GM12892 (cell line): ENCODE measurements at regions not wholly inside any gene's neighbourhood (a gene's known extent, or its start where the extent isn't known, plus 50 kb on each side); places are given as distances from the start of the nearest gene placed in this dataset.

Experiments
- POLR2AphosphoS5 ChIP-seq: IDR thresholded peaks from 2 replicates; pipeline ENCODE4 v1.6.1; 2011; ENCODE audit warnings: low read depth, low read length, control low read depth
- TAF1 ChIP-seq: IDR thresholded peaks from 2 replicates; pipeline ENCODE4 v1.6.1; 2011; ENCODE audit warnings: low read depth, mild to moderate bottlenecking, control low read depth, low read length, borderline replicate concordance

GRCh38 chr3:116512931-116513330 is 67.6 kb upstream of the LSAMP start:
- TF ChIP-seq POLR2AphosphoS5 (no peak), TAF1 (no peak)
